ENCODE measurements at regions not wholly inside any gene's neighbourhood (a gene's known extent, or its start where the extent isn't known, plus 50 kb on each side); places are given as distances from the start of the nearest gene placed in this dataset.

DNA sequence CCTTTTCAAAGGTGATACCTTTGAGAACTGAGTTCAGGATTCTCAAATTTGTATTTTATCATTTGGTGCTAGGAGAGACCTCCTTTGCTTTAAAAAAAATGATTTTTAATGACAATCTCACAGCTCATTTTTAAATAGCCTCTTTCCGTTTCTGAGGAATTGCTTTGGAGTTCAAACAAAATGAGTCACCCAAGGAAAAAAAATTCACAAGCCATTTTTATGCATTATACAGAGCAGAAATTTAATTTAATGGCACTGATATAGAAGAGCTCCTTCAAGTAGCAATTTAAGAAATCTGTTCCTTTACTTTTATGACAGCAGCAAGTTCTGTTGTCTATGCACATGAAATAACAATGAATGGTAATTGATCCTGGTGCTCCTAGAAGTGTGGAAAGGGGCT lies 337.9 kb upstream of the KCNMB2 start:
- TF ChIP-seq, protein P1, sequence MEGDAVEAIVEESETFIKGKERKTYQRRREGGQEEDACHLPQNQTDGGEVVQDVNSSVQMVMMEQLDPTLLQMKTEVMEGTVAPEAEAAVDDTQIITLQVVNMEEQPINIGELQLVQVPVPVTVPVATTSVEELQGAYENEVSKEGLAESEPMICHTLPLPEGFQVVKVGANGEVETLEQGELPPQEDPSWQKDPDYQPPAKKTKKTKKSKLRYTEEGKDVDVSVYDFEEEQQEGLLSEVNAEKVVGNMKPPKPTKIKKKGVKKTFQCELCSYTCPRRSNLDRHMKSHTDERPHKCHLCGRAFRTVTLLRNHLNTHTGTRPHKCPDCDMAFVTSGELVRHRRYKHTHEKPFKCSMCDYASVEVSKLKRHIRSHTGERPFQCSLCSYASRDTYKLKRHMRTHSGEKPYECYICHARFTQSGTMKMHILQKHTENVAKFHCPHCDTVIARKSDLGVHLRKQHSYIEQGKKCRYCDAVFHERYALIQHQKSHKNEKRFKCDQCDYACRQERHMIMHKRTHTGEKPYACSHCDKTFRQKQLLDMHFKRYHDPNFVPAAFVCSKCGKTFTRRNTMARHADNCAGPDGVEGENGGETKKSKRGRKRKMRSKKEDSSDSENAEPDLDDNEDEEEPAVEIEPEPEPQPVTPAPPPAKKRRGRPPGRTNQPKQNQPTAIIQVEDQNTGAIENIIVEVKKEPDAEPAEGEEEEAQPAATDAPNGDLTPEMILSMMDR (IDR thresholded peaks at IDR 0.05; ENCODE audit: insufficient read depth, low read depth, low read length) = no peak
- no peak overlapping the region for H3K4me3 ChIP-seq (ENCODE audit: low read depth, low read length)
- DNase-seq (ENCODE audit: low read depth) = peak; percentile 12

DNA sequence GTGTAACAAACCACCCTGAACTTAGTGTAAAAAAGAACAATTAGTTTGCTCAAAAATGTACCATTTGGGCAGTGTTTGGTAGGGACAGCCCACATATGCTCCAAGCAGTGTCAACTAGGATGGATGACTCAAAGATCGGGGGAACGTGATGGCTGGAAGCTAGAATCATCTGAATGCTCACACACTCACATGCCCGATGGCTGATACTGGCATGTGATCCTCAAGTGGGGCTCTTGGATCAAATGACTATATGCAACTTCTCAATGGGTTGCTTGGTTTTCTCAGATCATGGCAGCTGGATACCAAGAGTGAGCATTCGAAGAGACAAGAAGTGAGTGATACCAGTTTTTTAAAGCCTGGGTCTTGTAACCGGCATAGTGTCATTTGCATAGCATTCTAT lies 335.9 kb upstream of the KCNMB2 start:
- DNase-seq (ENCODE audit: low read depth) = no peak
- TF ChIP-seq, protein P1 (IDR thresholded peaks at IDR 0.05; ENCODE audit: insufficient read depth, low read depth, low read length) = no peak
- H3K4me3 ChIP-seq (ENCODE audit: low read depth, low read length) = no peak overlapping the region

DNA sequence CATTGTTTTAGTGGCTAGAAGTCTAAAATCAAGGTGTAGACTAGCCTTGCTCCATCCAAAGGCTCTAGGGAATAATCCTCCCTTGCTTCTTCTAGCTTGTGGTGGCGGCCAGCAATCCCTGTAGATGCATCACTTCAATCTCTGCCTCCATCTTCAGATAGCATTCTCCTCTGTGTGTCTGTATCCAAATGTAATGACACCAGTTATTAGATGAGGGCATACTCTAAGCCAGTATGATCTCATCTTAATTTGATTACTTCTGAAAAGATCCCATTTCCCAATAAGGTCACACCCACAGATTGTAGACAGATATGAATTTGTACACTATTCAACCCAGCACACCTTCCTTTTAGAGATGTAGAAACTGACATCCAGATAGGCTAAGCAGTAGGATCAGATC lies 334.5 kb upstream of the KCNMB2 start:
- TF ChIP-seq, protein P1 (IDR thresholded peaks at IDR 0.05; ENCODE audit: insufficient read depth, low read depth, low read length) = no peak
- no peak overlapping the region for H3K4me3 ChIP-seq (ENCODE audit: low read depth, low read length)
- DNase-seq (ENCODE audit: low read depth) = no peak

DNA sequence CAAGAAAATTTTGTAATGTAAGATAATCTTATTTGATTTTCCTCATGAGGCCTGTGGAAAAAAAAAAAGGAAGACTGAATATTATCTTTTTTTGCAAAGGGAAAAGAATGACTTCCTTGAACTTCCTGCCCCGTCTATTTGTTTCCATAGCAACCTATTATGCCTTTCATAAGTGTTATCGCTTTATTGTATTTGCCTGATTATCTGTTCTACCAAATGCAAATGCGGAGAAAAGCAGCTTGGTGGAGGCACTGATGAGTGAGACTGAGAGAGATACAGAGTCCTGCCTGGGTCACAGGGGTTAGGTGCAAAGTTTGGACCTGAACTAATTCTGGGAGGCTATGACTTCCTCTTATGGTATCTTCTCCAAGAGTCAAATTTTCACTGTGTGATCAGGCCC lies 334.0 kb upstream of the KCNMB2 start:
- DNase-seq (ENCODE audit: low read depth) = no peak
- no peak overlapping the region for H3K4me3 ChIP-seq (ENCODE audit: low read depth, low read length)
- TF ChIP-seq, protein P1 (IDR thresholded peaks at IDR 0.05; ENCODE audit: insufficient read depth, low read depth, low read length) = no peak

DNA sequence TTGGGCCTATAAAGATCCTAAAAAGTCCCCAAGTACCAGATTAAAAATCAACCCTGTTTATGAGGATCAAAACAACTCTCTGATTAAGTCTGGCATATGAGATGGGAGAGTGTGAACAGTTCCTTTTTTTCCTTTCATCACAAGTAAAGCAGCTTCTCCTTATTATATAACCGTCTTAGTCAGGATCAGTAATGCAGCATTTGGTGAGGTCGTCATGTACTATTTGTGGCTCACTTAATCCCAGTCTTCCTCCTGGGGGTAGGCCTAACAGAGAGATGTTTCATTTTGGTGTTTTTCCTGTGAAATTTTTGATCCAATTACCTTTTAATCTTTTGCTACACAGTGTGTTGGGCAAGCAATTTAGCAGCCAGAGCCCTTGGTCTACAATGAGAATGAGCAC lies 333.1 kb upstream of the KCNMB2 start:
- H3K4me3 ChIP-seq (ENCODE audit: low read depth, low read length) = no peak overlapping the region
- peak; percentile 46 for DNase-seq (ENCODE audit: low read depth)
- TF ChIP-seq, protein P1 (IDR thresholded peaks at IDR 0.05; ENCODE audit: insufficient read depth, low read depth, low read length) = no peak

DNA sequence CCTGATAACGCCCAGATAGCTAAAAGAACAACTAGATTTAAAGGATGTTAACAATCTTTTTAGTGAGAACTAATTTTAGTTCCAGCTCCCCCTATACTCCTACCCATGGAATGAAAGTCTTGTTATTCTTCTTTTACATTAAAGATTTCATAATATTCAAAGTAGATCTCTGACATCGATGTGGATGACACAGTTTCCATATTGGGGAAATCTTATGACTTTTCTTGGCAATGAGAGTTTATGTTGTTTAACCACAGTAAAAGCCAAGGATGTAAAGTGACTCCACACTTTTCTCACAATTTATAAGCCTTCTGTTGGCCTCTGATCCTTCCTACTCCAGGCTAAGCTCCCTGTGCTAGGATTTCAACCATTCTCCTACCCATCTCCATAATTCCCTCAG lies 332.6 kb upstream of the KCNMB2 start:
- no peak overlapping the region for H3K4me3 ChIP-seq (ENCODE audit: low read depth, low read length)
- peak; percentile 68 for DNase-seq (ENCODE audit: low read depth)
- TF ChIP-seq, protein P1 (IDR thresholded peaks at IDR 0.05; ENCODE audit: insufficient read depth, low read depth, low read length) = no peak

DNA sequence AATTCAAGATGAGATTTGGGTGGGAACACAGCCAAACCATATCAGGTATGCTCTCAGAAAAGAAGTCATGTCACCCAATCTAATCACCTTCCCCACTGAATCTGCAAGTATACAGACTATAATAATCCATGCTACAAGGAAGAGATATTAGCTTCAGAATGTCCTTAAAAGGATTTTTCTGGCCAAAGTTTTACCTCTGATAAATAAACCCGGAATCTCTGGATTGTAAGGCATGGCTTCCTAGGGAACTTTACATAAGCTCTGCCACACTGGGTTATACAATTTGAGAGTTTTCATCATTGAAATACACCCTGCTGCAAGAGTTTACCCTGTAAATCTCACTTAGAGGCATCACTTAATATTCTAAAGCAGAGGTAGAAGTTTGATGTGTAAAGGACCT lies 330.5 kb upstream of the KCNMB2 start:
- no peak for DNase-seq (ENCODE audit: low read depth)
- H3K4me3 ChIP-seq (ENCODE audit: low read depth, low read length) = no peak overlapping the region
- TF ChIP-seq, protein P1 (IDR thresholded peaks at IDR 0.05; ENCODE audit: insufficient read depth, low read depth, low read length) = no peak
